ENCODE measurements at regions not wholly inside any gene's neighbourhood (a gene's known extent, or its start where the extent isn't known, plus 50 kb on each side); places are given as distances from the start of the nearest gene placed in this dataset.

GRCh38 chr3:29004885-29005599, 275.8 kb upstream of the RBMS3 start:
- no peak for TF ChIP-seq CTCF (IDR thresholded peaks at IDR 0.05; ENCODE audit: insufficient read depth, low read length, poor library complexity, severe bottlenecking)
- TF ChIP-seq EZH2phosphoT487 (conservative IDR thresholded peaks at IDR 0.05; ENCODE audit: low read length), result no peak
